ENCODE measurements at regions not wholly inside any gene's neighbourhood (a gene's known extent, or its start where the extent isn't known, plus 50 kb on each side); places are given as distances from the start of the nearest gene placed in this dataset.

GRCh38 chr1:36725151-36725550, 242.4 kb upstream of the CSF3R start:
- ChIA-PET POLR2A (no interaction called here), CTCF (no interaction called here)
- DNase-seq (ENCODE audit: low read depth, low spot score) = no peak
- TF ChIP-seq CTCF (IDR thresholded peaks at IDR 0.05; ENCODE audit: insufficient read depth, low read length, missing control alignments) = no peak
- H3K4me3 ChIP-seq (ENCODE audit: low read depth, low read length) = no peak overlapping the region

- H3K4me3 ChIP-seq (ENCODE audit: low read depth, low read length) = no peak overlapping the region
- CTCF ChIA-PET = no interaction called here
- DNase-seq (ENCODE audit: low read depth, low spot score) = no peak
- POLR2A ChIA-PET = no interaction called here
- TF ChIP-seq CTCF (IDR thresholded peaks at IDR 0.05; ENCODE audit: insufficient read depth, low read length, missing control alignments) = no peak
Observed at GRCh38 chr1:36723813-36724212, 241.1 kb upstream of the CSF3R start.

- no peak for TF ChIP-seq CTCF (IDR thresholded peaks at IDR 0.05; ENCODE audit: insufficient read depth, low read length, missing control alignments)
- POLR2A ChIA-PET = no interaction called here
- no peak for DNase-seq (ENCODE audit: low read depth, low spot score)
- CTCF ChIA-PET = no interaction called here
- no peak overlapping the region for H3K4me3 ChIP-seq (ENCODE audit: low read depth, low read length)
Observed at GRCh38 chr1:36722871-36723270, 240.2 kb upstream of the CSF3R start.

- POLR2A ChIA-PET = no interaction called here
- H3K4me3 ChIP-seq (ENCODE audit: low read depth, low read length) = no peak overlapping the region
- no peak for DNase-seq (ENCODE audit: low read depth, low spot score)
- TF ChIP-seq CTCF (IDR thresholded peaks at IDR 0.05; ENCODE audit: insufficient read depth, low read length, missing control alignments) = no peak
- CTCF ChIA-PET = no interaction called here
Observed at GRCh38 chr1:36721261-36721660, 238.5 kb upstream of the CSF3R start.

- POLR2A ChIA-PET = no interaction called here
- CTCF ChIA-PET = no interaction called here
- no peak overlapping the region for H3K4me3 ChIP-seq (ENCODE audit: low read depth, low read length)
- no peak for DNase-seq (ENCODE audit: low read depth, low spot score)
- TF ChIP-seq CTCF (IDR thresholded peaks at IDR 0.05; ENCODE audit: insufficient read depth, low read length, missing control alignments) = no peak
Observed at GRCh38 chr1:36717431-36717830, 234.7 kb upstream of the CSF3R start.

GRCh38 chr1:36715797-36716196, 233.1 kb upstream of the CSF3R start:
- ChIA-PET CTCF (no interaction called here), POLR2A (no interaction called here)
- no peak for DNase-seq (ENCODE audit: low read depth, low spot score)
- no peak for TF ChIP-seq CTCF (IDR thresholded peaks at IDR 0.05; ENCODE audit: insufficient read depth, low read length, missing control alignments)
- H3K4me3 ChIP-seq (ENCODE audit: low read depth, low read length) = no peak overlapping the region

Data from AG04449 (cell line).